Suprapubic skin (tissue), 4 donors: ENCODE measurements at regions not wholly inside any gene's neighbourhood (a gene's known extent, or its start where the extent isn't known, plus 50 kb on each side); places are given as distances from the start of the nearest gene placed in this dataset.

ENCODE experiments used
- POLR2A ChIP-seq, 2 donors: fragments of 450-650 bp; IDR thresholded peaks; one replicate each; pipeline ENCODE4 v1.6.1; 2017; ENCODE audit warnings: antibody characterized with exemption in 2 of 2, mild to moderate bottlenecking in 2 of 2, moderate library complexity in 2 of 2
- POLR2AphosphoS5 ChIP-seq, 3 donors: sonication (generic); formaldehyde crosslinking; IDR thresholded peaks; one replicate each; pipeline ENCODE4 v1.6.1; 2017; ENCODE audit warnings: antibody characterized with exemption in 3 of 3
- TF ChIP-seq, protein P1 (sequence below), 2 donors: fragments of 200-600 bp in 1 of 2; fragments of 450-650 bp in 1 of 2; sonication (generic) in 1 of 2; IDR thresholded peaks; one replicate each; pipeline ENCODE4 v1.5.1; 2016 to 2019; ENCODE audit warnings: antibody characterized with exemption in 2 of 2, mild to moderate bottlenecking in 1 of 2, moderate library complexity in 1 of 2

GRCh38 chr3:127352612-127353011 is 64.8 kb upstream of the PRR20G start:
- TF ChIP-seq, protein P1, sequence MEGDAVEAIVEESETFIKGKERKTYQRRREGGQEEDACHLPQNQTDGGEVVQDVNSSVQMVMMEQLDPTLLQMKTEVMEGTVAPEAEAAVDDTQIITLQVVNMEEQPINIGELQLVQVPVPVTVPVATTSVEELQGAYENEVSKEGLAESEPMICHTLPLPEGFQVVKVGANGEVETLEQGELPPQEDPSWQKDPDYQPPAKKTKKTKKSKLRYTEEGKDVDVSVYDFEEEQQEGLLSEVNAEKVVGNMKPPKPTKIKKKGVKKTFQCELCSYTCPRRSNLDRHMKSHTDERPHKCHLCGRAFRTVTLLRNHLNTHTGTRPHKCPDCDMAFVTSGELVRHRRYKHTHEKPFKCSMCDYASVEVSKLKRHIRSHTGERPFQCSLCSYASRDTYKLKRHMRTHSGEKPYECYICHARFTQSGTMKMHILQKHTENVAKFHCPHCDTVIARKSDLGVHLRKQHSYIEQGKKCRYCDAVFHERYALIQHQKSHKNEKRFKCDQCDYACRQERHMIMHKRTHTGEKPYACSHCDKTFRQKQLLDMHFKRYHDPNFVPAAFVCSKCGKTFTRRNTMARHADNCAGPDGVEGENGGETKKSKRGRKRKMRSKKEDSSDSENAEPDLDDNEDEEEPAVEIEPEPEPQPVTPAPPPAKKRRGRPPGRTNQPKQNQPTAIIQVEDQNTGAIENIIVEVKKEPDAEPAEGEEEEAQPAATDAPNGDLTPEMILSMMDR (IDR thresholded peaks at IDR 0.05), result no peak
- TF ChIP-seq POLR2AphosphoS5 (IDR thresholded peaks at IDR 0.05), result no peak
- no peak for TF ChIP-seq POLR2A (IDR thresholded peaks at IDR 0.05)
